ENCODE measurements at regions not wholly inside any gene's neighbourhood (a gene's known extent, or its start where the extent isn't known, plus 50 kb on each side); places are given as distances from the start of the nearest gene placed in this dataset.

GRCh38 chr2:142594935-142595334 lies 282.5 kb upstream of the KYNU start:
- DNase-seq (no peak), ATAC-seq (ENCODE audit: low FRiP score in 2 of 2) (no peak)
- no peaks in the 10 kb centered on the region for H3K27me3 ChIP-seq
- no peaks in the 10 kb centered on the region for H3K9me3 ChIP-seq
- H3K27ac ChIP-seq, result no peak overlapping the region
- 87% methylated on average over 2 of the region's 2 CpGs for WGBS, 2 donors
- no peaks in the 10 kb centered on the region for H3K36me3 ChIP-seq
- H3K4me1 ChIP-seq, result no peaks in the 10 kb centered on the region
- no peak overlapping the region for H3K4me3 ChIP-seq
- TF ChIP-seq POLR2AphosphoS5 (IDR thresholded peaks at IDR 0.05) (no peak), EP300 (IDR thresholded peaks at IDR 0.05) (no peak), POLR2A (IDR thresholded peaks at IDR 0.05) (no peak), CTCF (IDR thresholded peaks at IDR 0.05) (no peak)

GRCh38 chr2:142592171-142592570 lies 285.3 kb upstream of the KYNU start:
- ATAC-seq (ENCODE audit: low FRiP score in 2 of 2) (no peak), DNase-seq (no peak)
- no peaks in the 10 kb centered on the region for H3K4me1 ChIP-seq
- no peaks in the 10 kb centered on the region for H3K36me3 ChIP-seq
- H3K4me3 ChIP-seq, result no peak overlapping the region
- H3K9me3 ChIP-seq, result no peaks in the 10 kb centered on the region
- WGBS, 2 donors, result 71 to 80% methylated on average over 3 of the region's 3 CpGs
- no peak for TF ChIP-seq EP300 (IDR thresholded peaks at IDR 0.05)
- no peak for TF ChIP-seq CTCF (IDR thresholded peaks at IDR 0.05)
- TF ChIP-seq POLR2AphosphoS5 (IDR thresholded peaks at IDR 0.05), result no peak
- no peak for TF ChIP-seq POLR2A (IDR thresholded peaks at IDR 0.05)
- no peaks in the 10 kb centered on the region for H3K27me3 ChIP-seq
- H3K27ac ChIP-seq, result no peak overlapping the region

GRCh38 chr2:142591420-142591819 lies 286.0 kb upstream of the KYNU start:
- TF ChIP-seq CTCF (IDR thresholded peaks at IDR 0.05) (no peak), POLR2A (IDR thresholded peaks at IDR 0.05) (no peak), POLR2AphosphoS5 (IDR thresholded peaks at IDR 0.05) (no peak), EP300 (IDR thresholded peaks at IDR 0.05) (no peak)
- Histone ChIP-seq H3K9me3 (no peaks in the 10 kb centered on the region), H3K36me3 (no peaks in the 10 kb centered on the region), H3K27ac (no peak overlapping the region), H3K4me3 (no peak overlapping the region), H3K27me3 (no peaks in the 10 kb centered on the region), H3K4me1 (no peaks in the 10 kb centered on the region)
- DNase-seq (no peak), ATAC-seq (ENCODE audit: low FRiP score in 2 of 2) (no peak)
- WGBS, 2 donors, result 75 to 82% methylated on average over 2 of the region's 2 CpGs

- H3K27me3 ChIP-seq, result no peaks in the 10 kb centered on the region
- H3K9me3 ChIP-seq, result no peaks in the 10 kb centered on the region
- no peak overlapping the region for H3K27ac ChIP-seq
- no peak overlapping the region for H3K4me3 ChIP-seq
- no peaks in the 10 kb centered on the region for H3K36me3 ChIP-seq
- DNase-seq (no peak), ATAC-seq (ENCODE audit: low FRiP score in 2 of 2) (no peak)
- no peaks in the 10 kb centered on the region for H3K4me1 ChIP-seq
- TF ChIP-seq POLR2A (IDR thresholded peaks at IDR 0.05) (no peak), EP300 (IDR thresholded peaks at IDR 0.05) (no peak), CTCF (IDR thresholded peaks at IDR 0.05) (no peak)
- WGBS, 2 donors, result 90 to 94% methylated on average over 1 of the region's 1 CpG
These were observed 289.2 kb upstream of the KYNU start for GRCh38 chr2:142588269-142588668.

GRCh38 chr2:142586693-142587580 lies 290.5 kb upstream of the KYNU start:
- Histone ChIP-seq H3K9me3 (no peaks in the 10 kb centered on the region), H3K4me3 (no peak overlapping the region), H3K4me1 (no peaks in the 10 kb centered on the region), H3K36me3 (no peaks in the 10 kb centered on the region), H3K27ac (no peak overlapping the region), H3K27me3 (no peaks in the 10 kb centered on the region)
- 52 to 63% methylated on average over 5 of the region's 5 CpGs for WGBS, 2 donors
- no peak for ATAC-seq (ENCODE audit: low FRiP score in 2 of 2)
- TF ChIP-seq EP300 (IDR thresholded peaks at IDR 0.05) (no peak), POLR2AphosphoS5 (IDR thresholded peaks at IDR 0.05) (no peak), POLR2A (IDR thresholded peaks at IDR 0.05) (no peak), CTCF (IDR thresholded peaks at IDR 0.05) (no peak)
- no peak for DNase-seq

All from upper lobe of left lung (tissue), 6 donors.